IMR-90 (cell line): ENCODE measurements at regions not wholly inside any gene's neighbourhood (a gene's known extent, or its start where the extent isn't known, plus 50 kb on each side); places are given as distances from the start of the nearest gene placed in this dataset.

Experiments used
- ATAC-seq: fragments of 200-7000 bp; cut with Tn5 transposase; 2 replicates; pipeline ENCODE4 v1.9.1; 2020; ENCODE audit warnings: low read depth, mild to moderate bottlenecking, moderate library complexity
- BruUV-seq: library from RNA; stranded (reverse); fragments of 400-500 nt; replicated peaks from 2 replicates; lab custom pipeline; 2021; lab: Mats Ljungman, UMichigan
- CTCF ChIA-PET: fragments of 300-600 bp; formaldehyde crosslinking; extraction: SDS; loops from one replicate; lab custom pipeline; 2021; ENCODE audit warnings: antibody characterized with exemption; lab: Yijun Ruan, JAX
- POLR2A ChIA-PET: fragments of 300-600 bp; sonication (Branson Sonifier 250); formaldehyde crosslinking; loops from one replicate; lab custom pipeline; 2022; ENCODE audit warnings: antibody characterized with exemption; ENCODE audit not compliant: unreplicated experiment; lab: Charles Lee
- DNase-seq: peaks from one replicate; pipeline ENCODE4 v3.0.0; 2013
- H2AFZ ChIP-seq: replicated peaks from 2 replicates; pipeline ENCODE3; 2013; ENCODE audit warnings: low read length, mild to moderate bottlenecking; ENCODE audit not compliant: poor library complexity
- H2AK5ac ChIP-seq: 2 replicates; pipeline ENCODE4 v1.6.1; 2013; ENCODE audit warnings: low read depth, low read length, inconsistent platforms
- H2AK9ac ChIP-seq: replicated peaks from 2 replicates; pipeline ENCODE3; 2013; ENCODE audit warnings: mild to moderate bottlenecking, low read depth, low read length, moderate library complexity; ENCODE audit not compliant: poor library complexity
- H2BK120ac ChIP-seq: 2 replicates; pipeline ENCODE4 v1.6.1; 2013; ENCODE audit warnings: low read depth, low read length, inconsistent platforms
- H2BK15ac ChIP-seq: 3 replicates; pipeline ENCODE4 v1.6.1; 2013; ENCODE audit warnings: low read depth, low read length, inconsistent platforms
- H2BK20ac ChIP-seq: 2 replicates; pipeline ENCODE4 v1.6.1; 2013; ENCODE audit warnings: low read depth, mild to moderate bottlenecking, inconsistent platforms, low read length, moderate library complexity
- H2BK5ac ChIP-seq: 2 replicates; pipeline ENCODE4 v1.6.1; 2013; ENCODE audit warnings: mild to moderate bottlenecking, low read depth, low read length, inconsistent platforms; ENCODE audit not compliant: poor library complexity, severe bottlenecking
- H3K14ac ChIP-seq: replicated peaks from 2 replicates; pipeline ENCODE4 v1.6.1; 2013; ENCODE audit warnings: low read depth, low read length, inconsistent platforms
- H3K18ac ChIP-seq: 2 replicates; pipeline ENCODE4 v1.6.1; 2013; ENCODE audit warnings: low read depth, low read length, control low read depth
- H3K23ac ChIP-seq: 2 replicates; pipeline ENCODE4 v1.6.1; 2013; ENCODE audit warnings: low read depth, low read length, inconsistent platforms
- H3K27ac ChIP-seq: 2 replicates; pipeline ENCODE4 v1.5.1; 2013; ENCODE audit warnings: mild to moderate bottlenecking, control low read depth, low read length; ENCODE audit not compliant: insufficient read depth
- H3K27me3 ChIP-seq: 2 replicates; pipeline ENCODE4 v1.6.1; 2013; ENCODE audit warnings: low read length; ENCODE audit not compliant: control insufficient read depth, insufficient read depth
- H3K36me3 ChIP-seq: 2 replicates; pipeline ENCODE4 v1.6.1; 2013; ENCODE audit warnings: low read length, mixed read lengths; ENCODE audit not compliant: control insufficient read depth, insufficient read depth
- H3K4ac ChIP-seq: 2 replicates; pipeline ENCODE4 v1.6.1; 2013; ENCODE audit warnings: low read depth, low read length, inconsistent platforms
- H3K4me1 ChIP-seq: 2 replicates; pipeline ENCODE4 v1.6.1; 2013; ENCODE audit warnings: low read length, mixed read lengths; ENCODE audit not compliant: control insufficient read depth, insufficient read depth
- H3K4me2 ChIP-seq: 2 replicates; pipeline ENCODE4 v1.6.1; 2013; ENCODE audit warnings: low read depth, mild to moderate bottlenecking, control low read depth, low read length, moderate library complexity
- H3K4me3 ChIP-seq: 2 replicates; pipeline ENCODE4 v1.5.1; 2013; ENCODE audit warnings: low read depth, mild to moderate bottlenecking, control low read depth, low read length, moderate library complexity; ENCODE audit not compliant: insufficient read depth
- H3K56ac ChIP-seq: 2 replicates; pipeline ENCODE4 v1.6.1; 2013; ENCODE audit warnings: low read length, inconsistent platforms; ENCODE audit not compliant: insufficient read depth; ENCODE audit errors: extremely low read depth
- H3K79me1 ChIP-seq, 2 experiments: 2 replicates each; pipeline ENCODE4 v1.6.1; 2013; ENCODE audit warnings: low read length in 2 of 2, inconsistent platforms in 1 of 2, low read depth in 1 of 2
- H3K9ac ChIP-seq: 2 replicates; pipeline ENCODE4 v1.6.1; 2013; ENCODE audit warnings: low read depth, low read length, control low read depth
- H3K9me1 ChIP-seq: 2 replicates; pipeline ENCODE4 v1.6.1; 2013; ENCODE audit warnings: low read length, inconsistent platforms; ENCODE audit not compliant: insufficient read depth
- H3K9me3 ChIP-seq: 2 replicates; pipeline ENCODE4 v1.6.1; 2013; ENCODE audit warnings: low read length; ENCODE audit not compliant: control insufficient read depth, insufficient read depth
- H4K20me1 ChIP-seq: 2 replicates; pipeline ENCODE4 v1.6.1; 2013; ENCODE audit warnings: low read length, inconsistent platforms; ENCODE audit not compliant: insufficient read depth
- H4K5ac ChIP-seq: 2 replicates; pipeline ENCODE4 v1.6.1; 2013; ENCODE audit warnings: mild to moderate bottlenecking, low read depth, low read length, control low read depth
- H4K8ac ChIP-seq, 2 experiments: 2 replicates each; pipeline ENCODE4 v1.6.1; 2013; ENCODE audit warnings: low read depth in 2 of 2, low read length in 2 of 2, control low read depth in 1 of 2, inconsistent platforms in 1 of 2
- H4K91ac ChIP-seq: 2 replicates; pipeline ENCODE4 v1.6.1; 2013; ENCODE audit warnings: low read depth, low read length, inconsistent platforms; ENCODE audit not compliant: insufficient read depth
- BHLHE40 ChIP-seq: fragments of 150-350 bp; IDR thresholded peaks from 2 replicates; pipeline ENCODE4 v1.6.1; 2016; ENCODE audit warnings: mild to moderate bottlenecking, low read depth, low read length
- CEBPB ChIP-seq: IDR thresholded peaks from 2 replicates; pipeline ENCODE4 v1.6.1; 2012; ENCODE audit warnings: low read depth, low read length, improper control_type of control experiment
- CHD1 ChIP-seq: IDR thresholded peaks from 2 replicates; pipeline ENCODE4 v1.6.1; 2012; ENCODE audit warnings: low read depth, low read length, improper control_type of control experiment
- ELK1 ChIP-seq: fragments of 150-350 bp; IDR thresholded peaks from 2 replicates; pipeline ENCODE4 v1.6.1; 2016; ENCODE audit warnings: low read depth, mild to moderate bottlenecking, low read length, moderate library complexity, borderline replicate concordance
- FOS ChIP-seq: fragments of 150-350 bp; IDR thresholded peaks from 2 replicates; pipeline ENCODE4 v1.6.1; 2016; ENCODE audit warnings: low read depth, low read length
- MAFK ChIP-seq: IDR thresholded peaks from 2 replicates; pipeline ENCODE4 v1.6.1; 2012; ENCODE audit warnings: low read depth, low read length, improper control_type of control experiment
- MAZ ChIP-seq: IDR thresholded peaks from 2 replicates; pipeline ENCODE4 v1.6.1; 2012; ENCODE audit warnings: low read depth, mild to moderate bottlenecking, low read length, improper control_type of control experiment, moderate library complexity, borderline replicate concordance
- MXI1 ChIP-seq: IDR thresholded peaks from 2 replicates; pipeline ENCODE4 v1.6.1; 2012; ENCODE audit warnings: low read depth, mild to moderate bottlenecking, low read length, moderate library complexity, borderline replicate concordance
- NFE2L2 ChIP-seq: fragments of 150-350 bp; IDR thresholded peaks from 2 replicates; pipeline ENCODE4 v1.6.1; 2016; ENCODE audit warnings: low read depth, mild to moderate bottlenecking, low read length
- POLR2A ChIP-seq: IDR thresholded peaks from 2 replicates; pipeline ENCODE4 v1.6.1; 2012; ENCODE audit warnings: mild to moderate bottlenecking, low read depth, low read length
- RAD21 ChIP-seq: IDR thresholded peaks from 2 replicates; pipeline ENCODE4 v1.6.1; 2012; ENCODE audit warnings: low read length, improper control_type of control experiment
- RCOR1 ChIP-seq: IDR thresholded peaks from 2 replicates; pipeline ENCODE4 v1.6.1; 2012; ENCODE audit warnings: mild to moderate bottlenecking, low read length, improper control_type of control experiment; ENCODE audit not compliant: insufficient replicate concordance
- RFX5 ChIP-seq: IDR thresholded peaks from 2 replicates; pipeline ENCODE4 v1.8.0; 2012; ENCODE audit warnings: low read depth, mild to moderate bottlenecking, low read length, moderate library complexity
- SMC3 ChIP-seq: fragments of 150-350 bp; IDR thresholded peaks from 2 replicates; pipeline ENCODE4 v1.6.1; 2016; ENCODE audit warnings: low read depth, mild to moderate bottlenecking, antibody characterized with exemption, low read length, moderate library complexity
- USF2 ChIP-seq: fragments of 150-350 bp; IDR thresholded peaks from 2 replicates; pipeline ENCODE4 v1.6.1; 2017; ENCODE audit warnings: mild to moderate bottlenecking, antibody characterized with exemption, low read length, low read depth
- WGBS, 2 experiments: methylation state at CpG; one replicate each; pipeline versions ENCODE4 v1.1.5 to v1.1.7; 2013; ENCODE audit warnings: missing lambda C conversion rate in 2 of 2; ENCODE audit not compliant: insufficient read length in 1 of 2; ENCODE audit errors: extremely low coverage in 2 of 2; 5-methylcytosine and 5-hydroxymethylcytosine counted together
- dilution Hi-C: fragments of 300-500 bp; cut with HindIII; formaldehyde crosslinking; loops from one replicate; pipeline ENCODE4 v1.14.3; 2018; ENCODE audit warnings: low sequenced_read_pairs; ENCODE audit not compliant: unreplicated experiment
- in situ Hi-C: fragments of 300-500 bp; cut with MboI; formaldehyde crosslinking; loops from 3 replicates; pipeline ENCODE4 v1.14.3; 2019; ENCODE audit warnings: low sequenced_read_pairs, inconsistent platforms, mixed read lengths
- intact Hi-C: fragments of 100-400 bp; cut with micrococcal nuclease; formaldehyde crosslinking; loops from 2 replicates; pipeline ENCODE4 v1.10.0; 2022
- TF ChIP-seq, protein P1 (sequence below): conservative IDR thresholded peaks from 2 replicates; pipeline ENCODE4 v1.5.1; 2012; ENCODE audit warnings: mild to moderate bottlenecking, low read depth, low read length, improper control_type of control experiment

DNA sequence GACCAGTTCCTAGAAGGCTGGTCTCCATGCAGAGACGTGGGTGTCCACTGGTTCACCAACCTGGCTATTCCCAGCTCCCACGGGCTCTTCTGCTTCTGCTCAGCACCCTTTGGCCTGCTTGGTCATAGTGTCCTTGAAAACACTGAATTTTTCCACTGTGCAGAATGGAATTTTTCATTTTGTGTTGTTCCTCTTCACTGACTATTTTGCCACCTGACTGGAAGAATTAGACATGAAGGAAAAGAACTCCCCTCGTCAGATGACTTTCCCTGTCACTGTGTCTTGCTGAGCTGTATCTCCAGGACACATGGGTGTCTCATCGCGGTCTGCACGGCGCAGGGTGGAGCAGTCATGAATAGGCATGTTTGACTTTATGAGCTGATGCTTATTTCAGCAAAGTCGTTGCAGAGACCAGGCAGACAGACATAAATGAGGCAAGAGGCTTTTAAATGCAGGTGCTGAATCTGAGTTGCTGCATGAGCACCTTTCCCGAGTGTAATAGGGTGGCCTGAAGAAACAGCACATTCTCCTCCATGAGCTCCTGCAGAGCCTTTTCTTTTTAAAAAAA lies 50.2 kb upstream of the SEMA4D start:
- in situ Hi-C loops = no loop called here

More for the DNA sequence above, 50.2 kb upstream of the SEMA4D start:
- no peak overlapping the region for H2AFZ ChIP-seq
- H4K8ac ChIP-seq = no peak overlapping the region
- no peak overlapping the region for H2BK20ac ChIP-seq
- H4K91ac ChIP-seq = no peak overlapping the region
- no peak overlapping the region for H2BK120ac ChIP-seq
- POLR2A ChIA-PET = interaction anchor here (0.6 kb wide), 1 partner anchor 229 kb away, joined by 3 read pairs; no protein-coding TSS in a partner anchor
- H3K9ac ChIP-seq = no peak overlapping the region
- no peak for ATAC-seq
- H3K27me3 ChIP-seq = peaks cover 2% of the 10 kb centered on the region
- no peak overlapping the region for H3K4ac ChIP-seq
- H3K79me1 ChIP-seq = no peaks in the 10 kb centered on the region
- H2AK9ac ChIP-seq = no peak overlapping the region
- peaks cover 4% of the 10 kb centered on the region for H3K9me3 ChIP-seq
- H2BK5ac ChIP-seq = no peak overlapping the region
- intact Hi-C loops = no loop called here
- no peak overlapping the region for H3K14ac ChIP-seq
- DNase-seq = no peak
- CTCF ChIA-PET = interaction anchor here (0.7 to 1.9 kb wide), 21 partner anchors 8 to 235 kb away, joined by 3 to 9 read pairs (median 4); partner anchors contain the start of gene SECISBP2
- H3K36me3 ChIP-seq = no peaks in the 10 kb centered on the region
- no peak overlapping the region for H3K23ac ChIP-seq
- no peak overlapping the region for H3K27ac ChIP-seq
- no peak overlapping the region for H2BK15ac ChIP-seq
- no peak overlapping the region for H3K56ac ChIP-seq
- no peak overlapping the region for H3K4me2 ChIP-seq
- whole genome bisulfite sequencing, 2 experiments = 86% methylated on average over 4 of the region's 9 CpGs; no CpG with 5 or more reads in 1 of the 2 experiments
- no peak overlapping the region for H4K5ac ChIP-seq
- H3K4me3 ChIP-seq = no peak overlapping the region
- BruUV-seq = no TSS peak
- no peaks in the 10 kb centered on the region for H4K20me1 ChIP-seq
- no peaks in the 10 kb centered on the region for H3K4me1 ChIP-seq
- H2AK5ac ChIP-seq = no peak overlapping the region
- no peak overlapping the region for H3K18ac ChIP-seq
- no peaks in the 10 kb centered on the region for H3K9me1 ChIP-seq
- dilution Hi-C loops = no loop called here
- TF ChIP-seq RFX5 (no peak), ELK1 (no peak), NFE2L2 (no peak), MAFK (no peak), SMC3 (no peak), POLR2A (no peak), MXI1 (no peak), CHD1 (no peak), BHLHE40 (no peak), FOS (no peak), MAZ (no peak), RCOR1 (no peak), CEBPB (no peak), USF2 (no peak), RAD21 (no peak)
- TF ChIP-seq, protein P1, sequence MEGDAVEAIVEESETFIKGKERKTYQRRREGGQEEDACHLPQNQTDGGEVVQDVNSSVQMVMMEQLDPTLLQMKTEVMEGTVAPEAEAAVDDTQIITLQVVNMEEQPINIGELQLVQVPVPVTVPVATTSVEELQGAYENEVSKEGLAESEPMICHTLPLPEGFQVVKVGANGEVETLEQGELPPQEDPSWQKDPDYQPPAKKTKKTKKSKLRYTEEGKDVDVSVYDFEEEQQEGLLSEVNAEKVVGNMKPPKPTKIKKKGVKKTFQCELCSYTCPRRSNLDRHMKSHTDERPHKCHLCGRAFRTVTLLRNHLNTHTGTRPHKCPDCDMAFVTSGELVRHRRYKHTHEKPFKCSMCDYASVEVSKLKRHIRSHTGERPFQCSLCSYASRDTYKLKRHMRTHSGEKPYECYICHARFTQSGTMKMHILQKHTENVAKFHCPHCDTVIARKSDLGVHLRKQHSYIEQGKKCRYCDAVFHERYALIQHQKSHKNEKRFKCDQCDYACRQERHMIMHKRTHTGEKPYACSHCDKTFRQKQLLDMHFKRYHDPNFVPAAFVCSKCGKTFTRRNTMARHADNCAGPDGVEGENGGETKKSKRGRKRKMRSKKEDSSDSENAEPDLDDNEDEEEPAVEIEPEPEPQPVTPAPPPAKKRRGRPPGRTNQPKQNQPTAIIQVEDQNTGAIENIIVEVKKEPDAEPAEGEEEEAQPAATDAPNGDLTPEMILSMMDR = no peak
